ENCODE measurements at regions not wholly inside any gene's neighbourhood (a gene's known extent, or its start where the extent isn't known, plus 50 kb on each side); places are given as distances from the start of the nearest gene placed in this dataset.

DNA sequence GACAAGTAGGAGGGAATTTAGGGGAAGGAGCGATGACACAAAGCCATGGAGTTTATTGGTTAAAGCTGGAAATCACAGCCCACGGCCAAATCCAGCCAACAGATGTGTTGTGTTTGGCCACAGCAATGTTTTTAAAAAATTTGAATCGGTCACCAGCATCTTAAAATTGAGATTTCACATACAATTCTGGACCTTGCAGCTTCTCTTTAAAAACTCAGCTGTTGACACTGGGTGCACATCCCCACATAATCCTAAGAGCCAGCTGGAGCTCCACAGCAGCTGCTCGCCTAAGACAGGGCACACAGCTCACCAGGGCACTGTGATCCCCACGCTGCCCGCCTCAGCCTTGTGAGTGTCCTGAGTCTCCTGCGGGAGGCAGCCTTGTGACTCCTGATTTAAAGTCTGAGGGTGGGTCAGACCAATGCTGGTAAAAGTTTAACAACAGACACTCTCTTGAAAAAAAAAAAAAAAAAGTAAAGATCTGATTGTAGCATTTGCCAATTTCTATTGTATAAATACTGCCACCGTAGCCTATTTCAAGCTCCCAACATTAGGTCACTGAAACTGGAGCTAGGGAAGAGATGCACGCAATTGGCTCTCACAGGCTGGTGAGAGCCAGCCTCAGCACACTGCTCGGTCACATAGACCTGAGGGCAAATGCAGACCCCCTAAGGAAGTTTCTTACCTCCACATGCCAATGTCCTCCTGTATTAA is 124.8 kb downstream of the HSD17B3 start:
- TF ChIP-seq, protein P1, sequence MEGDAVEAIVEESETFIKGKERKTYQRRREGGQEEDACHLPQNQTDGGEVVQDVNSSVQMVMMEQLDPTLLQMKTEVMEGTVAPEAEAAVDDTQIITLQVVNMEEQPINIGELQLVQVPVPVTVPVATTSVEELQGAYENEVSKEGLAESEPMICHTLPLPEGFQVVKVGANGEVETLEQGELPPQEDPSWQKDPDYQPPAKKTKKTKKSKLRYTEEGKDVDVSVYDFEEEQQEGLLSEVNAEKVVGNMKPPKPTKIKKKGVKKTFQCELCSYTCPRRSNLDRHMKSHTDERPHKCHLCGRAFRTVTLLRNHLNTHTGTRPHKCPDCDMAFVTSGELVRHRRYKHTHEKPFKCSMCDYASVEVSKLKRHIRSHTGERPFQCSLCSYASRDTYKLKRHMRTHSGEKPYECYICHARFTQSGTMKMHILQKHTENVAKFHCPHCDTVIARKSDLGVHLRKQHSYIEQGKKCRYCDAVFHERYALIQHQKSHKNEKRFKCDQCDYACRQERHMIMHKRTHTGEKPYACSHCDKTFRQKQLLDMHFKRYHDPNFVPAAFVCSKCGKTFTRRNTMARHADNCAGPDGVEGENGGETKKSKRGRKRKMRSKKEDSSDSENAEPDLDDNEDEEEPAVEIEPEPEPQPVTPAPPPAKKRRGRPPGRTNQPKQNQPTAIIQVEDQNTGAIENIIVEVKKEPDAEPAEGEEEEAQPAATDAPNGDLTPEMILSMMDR (IDR thresholded peaks at IDR 0.05) = no peak
- TF ChIP-seq POLR2A (IDR thresholded peaks at IDR 0.05) = no peak

All from body of pancreas (tissue), 4 donors.